NT2/D1 (cell line): ENCODE measurements at regions not wholly inside any gene's neighbourhood (a gene's known extent, or its start where the extent isn't known, plus 50 kb on each side); places are given as distances from the start of the nearest gene placed in this dataset.
"Not testable (repeated sequence)": the region's sequence is repeated elsewhere in the genome, so short reads cannot be mapped to it uniquely, and the experiment has no call there.

ENCODE experiments used
- DNase-seq: peaks from one replicate; pipeline ENCODE4 v3.0.0-alpha.2; 2011; ENCODE audit warnings: low read depth, low spot score
- H3K27me3 ChIP-seq: 2 replicates; pipeline ENCODE4 v1.6.0; 2011; ENCODE audit warnings: mild to moderate bottlenecking; ENCODE audit not compliant: insufficient read length, insufficient read depth
- H3K36me3 ChIP-seq: 2 replicates; pipeline ENCODE4 v1.6.1; 2011; ENCODE audit warnings: mild to moderate bottlenecking, low read length, mixed read lengths; ENCODE audit not compliant: insufficient read depth, insufficient read length
- H3K4me1 ChIP-seq: 2 replicates; pipeline ENCODE4 v1.5.1; 2011; ENCODE audit not compliant: insufficient read depth, insufficient read length
- H3K4me3 ChIP-seq: 2 replicates; pipeline ENCODE4 v1.5.1; 2011; ENCODE audit warnings: low read depth; ENCODE audit not compliant: insufficient read length
- H3K9ac ChIP-seq: 2 replicates; pipeline ENCODE4 v1.6.0; 2011; ENCODE audit warnings: low read depth; ENCODE audit not compliant: insufficient read length
- H3K9me3 ChIP-seq: 2 replicates; pipeline ENCODE4 v1.5.1; 2011; ENCODE audit warnings: mild to moderate bottlenecking, low read length; ENCODE audit not compliant: insufficient read depth
- SUZ12 ChIP-seq: IDR thresholded peaks from 2 replicates; pipeline ENCODE4 v1.6.1; 2011; ENCODE audit not compliant: insufficient read length, insufficient read depth; ENCODE audit errors: extremely low read depth
- YY1 ChIP-seq: IDR thresholded peaks from 2 replicates; pipeline ENCODE4 v1.6.1; 2011; ENCODE audit not compliant: insufficient read length, insufficient read depth
- ZNF274 ChIP-seq: IDR thresholded peaks from 2 replicates; pipeline ENCODE4 v1.6.1; 2011; ENCODE audit warnings: mild to moderate bottlenecking, low read depth, low read length

DNA sequence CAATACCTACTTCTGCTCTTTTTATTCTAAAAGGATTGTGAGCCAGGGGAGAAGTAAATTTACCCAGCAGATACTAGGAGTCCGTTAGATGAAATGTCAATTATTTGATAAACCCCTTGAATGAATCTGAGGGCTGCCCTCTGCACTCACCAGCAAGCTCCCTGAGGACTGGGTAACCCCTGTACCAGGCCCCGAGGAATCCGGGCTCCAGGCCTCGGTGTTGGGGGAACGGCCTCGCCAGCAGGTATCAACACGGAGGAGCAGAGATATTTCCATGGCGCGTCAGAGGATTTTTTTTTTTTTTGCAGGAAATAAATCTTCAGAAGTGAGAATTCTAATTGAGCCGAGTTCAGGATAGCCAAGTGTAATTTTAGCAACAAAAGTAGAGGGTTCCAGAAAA lies 1408.8 kb downstream of the BRD1 start:
- DNase-seq: no peak
- Histone ChIP-seq H3K27me3 (no peaks in the 10 kb centered on the region), H3K9me3 (no peaks in the 10 kb centered on the region), H3K4me1 (no peaks in the 10 kb centered on the region), H3K9ac (no peak overlapping the region), H3K36me3 (no peaks in the 10 kb centered on the region), H3K4me3 (no peak overlapping the region)
- no peak for TF ChIP-seq ZNF274
- TF ChIP-seq YY1: no peak
- TF ChIP-seq SUZ12: no peak

DNA sequence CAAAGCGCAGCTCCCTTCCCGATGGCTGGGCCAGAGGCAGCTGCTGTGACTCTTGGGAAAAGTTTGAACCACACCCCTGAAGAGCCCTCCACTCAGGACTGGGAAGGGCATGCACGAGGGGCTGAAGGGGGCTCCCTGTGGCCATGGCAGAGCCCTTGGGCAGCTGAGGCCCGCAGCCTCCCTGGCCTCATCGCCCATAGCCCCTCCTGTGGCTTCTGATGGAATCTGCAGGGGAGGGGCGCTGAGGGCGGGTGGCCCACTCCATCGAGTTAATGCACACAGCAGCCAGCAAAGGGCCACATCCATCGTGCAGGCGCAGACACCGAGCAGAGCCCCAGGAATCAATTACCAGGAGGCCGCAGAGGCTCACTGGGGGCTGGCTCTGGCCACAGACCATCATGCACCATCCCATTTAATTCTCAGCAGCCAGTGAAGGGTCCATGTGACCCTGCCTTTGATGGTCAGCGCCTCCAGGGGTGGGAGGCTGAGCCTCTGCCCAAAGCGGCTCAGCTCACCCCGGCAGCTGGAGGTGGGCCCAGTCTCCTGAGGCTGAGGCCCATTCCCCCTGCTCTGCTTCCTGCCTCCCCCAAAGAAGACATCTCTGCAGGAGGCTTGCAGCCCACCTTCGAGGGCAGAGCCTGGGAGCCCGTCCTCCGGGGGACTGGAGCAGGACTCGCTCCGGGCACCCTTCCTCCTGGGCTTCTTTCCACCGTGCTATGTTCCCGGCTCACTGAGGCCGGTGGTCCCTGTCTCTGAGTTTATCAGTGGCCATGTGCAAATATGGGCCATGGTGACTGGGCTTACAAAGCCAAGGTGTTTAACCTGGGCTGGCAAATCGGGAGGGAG lies 1410.2 kb downstream of the BRD1 start:
- DNase-seq: no peak
- H3K36me3 ChIP-seq: no peaks in the 10 kb centered on the region
- H3K27me3 ChIP-seq: no peaks in the 10 kb centered on the region
- H3K4me1 ChIP-seq: no peaks in the 10 kb centered on the region
- no peak overlapping the region for H3K9ac ChIP-seq
- H3K4me3 ChIP-seq: no peak overlapping the region
- TF ChIP-seq SUZ12: no peak
- TF ChIP-seq YY1: no peak
- TF ChIP-seq ZNF274: no peak
- no peaks in the 10 kb centered on the region for H3K9me3 ChIP-seq

DNA sequence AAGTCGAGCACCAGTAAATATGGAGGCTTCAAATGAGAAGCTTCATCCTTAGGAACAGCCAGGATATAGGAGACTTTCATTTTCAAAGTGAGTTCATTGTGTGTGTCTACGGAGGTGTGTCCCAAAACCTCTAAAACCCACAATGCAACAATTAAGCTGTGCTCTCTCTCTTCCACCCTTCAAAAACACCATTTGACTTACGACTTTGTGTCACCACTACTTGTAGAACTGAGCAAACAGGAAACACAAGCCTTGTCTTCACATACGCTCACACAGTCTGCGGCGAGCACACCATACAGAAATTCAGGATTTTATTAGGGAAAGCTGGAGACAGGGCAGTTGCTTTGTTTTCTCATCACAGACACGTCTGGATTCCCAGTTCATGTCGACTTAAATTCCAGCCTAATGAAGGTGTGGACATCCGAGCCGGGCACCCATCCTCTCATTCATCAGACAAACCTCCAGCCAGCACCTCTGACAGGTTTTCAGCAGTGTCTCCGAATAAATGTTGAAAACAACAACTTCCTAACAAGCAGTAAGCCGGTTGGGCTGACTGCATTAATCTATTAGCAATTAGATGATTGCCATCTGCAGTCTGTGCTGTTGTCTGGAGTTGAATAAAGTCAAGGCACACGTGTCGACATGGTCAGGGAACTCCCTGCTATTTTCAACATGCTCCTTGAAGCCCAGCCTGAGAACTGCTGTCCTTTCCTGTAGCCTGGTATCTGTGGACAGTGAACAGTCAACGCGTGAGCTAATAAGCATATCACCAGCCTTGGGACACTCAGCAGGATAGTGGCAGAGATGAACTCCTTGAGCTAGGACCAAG lies 1411.1 kb downstream of the BRD1 start:
- no peak for TF ChIP-seq SUZ12
- no peak for TF ChIP-seq YY1
- TF ChIP-seq ZNF274: no peak
- H3K36me3 ChIP-seq: no peaks in the 10 kb centered on the region

DNA sequence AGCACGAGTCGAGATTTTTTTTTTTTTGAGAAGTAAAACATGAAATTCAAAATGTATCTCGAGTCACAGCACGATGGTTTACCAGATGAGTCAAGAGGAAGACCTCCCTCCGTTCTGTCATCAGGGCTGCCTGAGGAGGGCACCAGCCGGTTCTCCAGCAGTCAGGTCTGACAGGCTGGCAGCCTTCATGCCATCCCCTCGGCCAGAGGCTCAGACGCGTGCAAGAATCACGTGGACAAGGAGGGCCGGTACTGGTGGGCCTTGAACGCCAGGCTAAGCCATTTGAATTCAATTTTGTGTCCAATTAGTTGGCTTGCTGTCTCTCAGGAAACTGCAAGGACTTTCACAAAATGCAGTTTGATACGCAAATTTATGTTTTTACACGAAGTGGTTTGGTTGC lies 1412.2 kb downstream of the BRD1 start:
- no peaks in the 10 kb centered on the region for H3K27me3 ChIP-seq
- no peaks in the 10 kb centered on the region for H3K4me1 ChIP-seq
- no peak overlapping the region for H3K4me3 ChIP-seq
- TF ChIP-seq ZNF274 (no peak), SUZ12 (no peak), YY1 (no peak)
- H3K9ac ChIP-seq: no peak overlapping the region
- no peaks in the 10 kb centered on the region for H3K9me3 ChIP-seq
- no peaks in the 10 kb centered on the region for H3K36me3 ChIP-seq
- no peak for DNase-seq

More for the DNA sequence above, 1411.1 kb downstream of the BRD1 start:
- H3K9ac ChIP-seq: no peak overlapping the region
- no peaks in the 10 kb centered on the region for H3K4me1 ChIP-seq
- no peaks in the 10 kb centered on the region for H3K9me3 ChIP-seq
- H3K27me3 ChIP-seq: no peaks in the 10 kb centered on the region
- DNase-seq: no peak
- H3K4me3 ChIP-seq: no peak overlapping the region

DNA sequence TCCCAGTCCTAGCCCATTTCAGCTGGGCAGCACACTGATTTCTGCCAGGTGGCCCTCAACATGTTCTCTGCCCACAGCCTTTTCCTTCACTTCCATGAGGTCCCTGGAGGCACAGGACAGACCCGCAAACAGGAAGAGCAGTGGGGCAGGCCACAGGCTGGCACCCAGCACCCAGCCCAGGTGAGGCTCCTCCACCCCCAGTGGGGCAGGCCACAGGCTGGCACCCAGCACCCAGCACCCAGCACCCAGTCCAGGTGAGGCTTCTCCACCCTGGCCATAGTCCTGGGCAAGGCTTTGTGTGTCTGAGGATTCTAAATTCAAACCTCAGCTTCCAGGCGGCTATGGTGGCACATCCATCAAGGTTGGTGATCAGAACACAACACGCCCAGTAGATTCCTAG lies 1413.0 kb downstream of the BRD1 start:
- no peak for TF ChIP-seq YY1
- no peak for TF ChIP-seq SUZ12
- no peak for TF ChIP-seq ZNF274

DNA sequence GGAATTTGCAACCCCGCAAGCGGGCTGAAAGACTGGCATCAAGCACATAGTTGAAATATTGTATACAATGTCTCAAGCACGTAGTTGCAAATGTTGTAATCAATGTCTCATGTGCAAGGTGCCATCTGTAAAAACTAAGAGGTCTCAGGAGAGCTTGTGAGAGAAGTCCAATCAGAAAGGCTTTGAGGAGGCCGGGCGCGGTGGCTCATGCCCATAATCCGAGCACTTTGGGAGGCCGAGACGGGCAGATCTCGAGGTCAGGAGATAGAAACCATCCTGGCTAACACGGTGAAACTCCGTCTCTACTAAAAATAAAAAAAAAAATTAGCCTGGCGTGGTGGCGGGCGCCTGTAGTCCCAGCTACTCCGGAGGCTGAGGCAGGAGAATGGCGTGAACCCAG lies 1414.7 kb downstream of the BRD1 start:
- not testable (repeated sequence) for H3K36me3 ChIP-seq, H3K9ac ChIP-seq, H3K4me1 ChIP-seq, DNase-seq, H3K4me3 ChIP-seq, H3K9me3 ChIP-seq, H3K27me3 ChIP-seq

More for the DNA sequence above, 1413.0 kb downstream of the BRD1 start:
- H3K4me1 ChIP-seq: no peaks in the 10 kb centered on the region
- H3K9ac ChIP-seq: no peak overlapping the region
- no peak for DNase-seq
- no peaks in the 10 kb centered on the region for H3K36me3 ChIP-seq
- no peaks in the 10 kb centered on the region for H3K27me3 ChIP-seq
- no peak overlapping the region for H3K4me3 ChIP-seq
- no peaks in the 10 kb centered on the region for H3K9me3 ChIP-seq

DNA sequence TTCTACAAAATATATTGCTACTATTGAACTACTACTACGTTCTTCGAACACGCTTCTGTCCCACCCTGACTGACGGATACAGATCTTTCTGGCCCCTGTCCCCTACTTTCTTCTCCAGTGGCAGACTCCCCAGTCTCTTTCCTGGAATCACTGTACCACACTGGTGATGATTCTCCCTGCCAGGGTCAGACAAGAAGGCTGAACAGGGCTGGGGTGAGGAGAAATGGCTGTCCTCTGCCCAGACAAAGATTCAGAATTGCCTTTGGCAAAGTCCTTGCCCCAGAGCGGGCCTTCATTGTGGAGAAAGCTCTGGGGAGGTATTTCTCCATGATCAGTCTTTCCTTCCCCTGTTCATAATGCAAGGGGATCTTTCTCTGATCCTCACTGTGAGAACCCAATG lies 1417.1 kb downstream of the BRD1 start:
- H3K4me3 ChIP-seq: no peak overlapping the region
- no peak for DNase-seq
- H3K36me3 ChIP-seq: no peaks in the 10 kb centered on the region
- no peaks in the 10 kb centered on the region for H3K9me3 ChIP-seq
- TF ChIP-seq SUZ12 (no peak), YY1 (no peak), ZNF274 (no peak)
- no peak overlapping the region for H3K9ac ChIP-seq
- no peaks in the 10 kb centered on the region for H3K27me3 ChIP-seq
- no peaks in the 10 kb centered on the region for H3K4me1 ChIP-seq
